Upper lobe of right lung (tissue), 1 donor: ENCODE measurements at regions not wholly inside any gene's neighbourhood (a gene's known extent, or its start where the extent isn't known, plus 50 kb on each side); places are given as distances from the start of the nearest gene placed in this dataset.

Source experiments
- ATAC-seq: fragments of 200-7000 bp; cut with Tn5 transposase; one replicate; pipeline ENCODE4 v1.9.1; 2020; ENCODE audit warnings: mild to moderate bottlenecking, moderate library complexity
- DNase-seq: peaks from one replicate; pipeline ENCODE4 v3.0.0-alpha.2; 2020
- H3K27ac ChIP-seq: fragments of 200-600 bp; one replicate; pipeline ENCODE4 v1.8.0; 2022
- H3K27me3 ChIP-seq: fragments of 200-600 bp; one replicate; pipeline ENCODE4 v1.8.0; 2022; ENCODE audit warnings: mild to moderate bottlenecking
- H3K36me3 ChIP-seq: fragments of 200-600 bp; one replicate; pipeline ENCODE4 v1.8.0; 2022
- H3K4me1 ChIP-seq: fragments of 200-600 bp; one replicate; pipeline ENCODE4 v1.8.0; 2022
- H3K4me3 ChIP-seq: fragments of 200-600 bp; one replicate; pipeline ENCODE4 v1.8.0; 2022; ENCODE audit warnings: mild to moderate bottlenecking
- H3K9me3 ChIP-seq: fragments of 200-600 bp; one replicate; pipeline ENCODE4 v1.8.0; 2022
- CTCF ChIP-seq: fragments of 200-600 bp; IDR thresholded peaks from one replicate; pipeline ENCODE4 v1.8.0; 2022; ENCODE audit warnings: antibody characterized with exemption
- intact Hi-C: fragments of 100-400 bp; cut with DNase I; formaldehyde crosslinking; loops from one replicate; pipeline ENCODE4 v1.11.0; 2022
- donor health status: DM: no; HTN: yes; CAD: no; lungs with severe emphysema.

GRCh38 chr1:30376054-30376697 lies 347.2 kb downstream of the MATN1 start:
- ATAC-seq: no peak
- no peak for TF ChIP-seq CTCF
- Histone ChIP-seq H3K4me1 (peaks cover 6% of the 10 kb centered on the region), H3K27me3 (peaks cover 21% of the 10 kb centered on the region), H3K9me3 (no peaks in the 10 kb centered on the region), H3K36me3 (no peaks in the 10 kb centered on the region), H3K27ac (no peak overlapping the region), H3K4me3 (no peak overlapping the region)
- peak; percentile 41 for DNase-seq
- intact Hi-C loops: loop anchor here (10.0 kb wide), 1 partner anchor 1131 kb away; no protein-coding TSS in a partner anchor

GRCh38 chr1:30375156-30375555 lies 348.2 kb downstream of the MATN1 start:
- Histone ChIP-seq H3K36me3 (no peaks in the 10 kb centered on the region), H3K4me1 (peaks cover 4% of the 10 kb centered on the region), H3K4me3 (no peak overlapping the region), H3K27me3 (peaks cover 25% of the 10 kb centered on the region), H3K27ac (no peak overlapping the region), H3K9me3 (no peaks in the 10 kb centered on the region)
- ATAC-seq (no peak), DNase-seq (peak; percentile 36)
- TF ChIP-seq CTCF: no peak
- intact Hi-C loops: loop anchor here (10.0 kb wide), 1 partner anchor 1130 kb away; no protein-coding TSS in a partner anchor

GRCh38 chr1:30374400-30375070 lies 348.9 kb downstream of the MATN1 start:
- ATAC-seq (no peak), DNase-seq (peak; percentile 47)
- no peak overlapping the region for H3K4me3 ChIP-seq
- H3K27ac ChIP-seq: no peak overlapping the region
- intact Hi-C loops: loop anchor here (10.0 kb wide), 1 partner anchor 1130 kb away; no protein-coding TSS in a partner anchor
- no peaks in the 10 kb centered on the region for H3K9me3 ChIP-seq
- H3K27me3 ChIP-seq: peaks cover 25% of the 10 kb centered on the region
- no peaks in the 10 kb centered on the region for H3K4me1 ChIP-seq
- no peaks in the 10 kb centered on the region for H3K36me3 ChIP-seq
- TF ChIP-seq CTCF: no peak

- peaks cover 25% of the 10 kb centered on the region for H3K27me3 ChIP-seq
- H3K36me3 ChIP-seq: no peaks in the 10 kb centered on the region
- no peak overlapping the region for H3K27ac ChIP-seq
- no peaks in the 10 kb centered on the region for H3K9me3 ChIP-seq
- TF ChIP-seq CTCF: no peak
- H3K4me3 ChIP-seq: no peak overlapping the region
- ATAC-seq: no peak
- H3K4me1 ChIP-seq: no peaks in the 10 kb centered on the region
- DNase-seq: peak; percentile 47
- intact Hi-C loops: loop anchor here (10.0 kb wide), 1 partner anchor 1129 kb away; no protein-coding TSS in a partner anchor
Measured at GRCh38 chr1:30373471-30374399, 349.6 kb downstream of the MATN1 start.

GRCh38 chr1:30372792-30373433 lies 350.5 kb downstream of the MATN1 start:
- no peaks in the 10 kb centered on the region for H3K4me1 ChIP-seq
- H3K27me3 ChIP-seq: peaks cover 20% of the 10 kb centered on the region
- H3K36me3 ChIP-seq: no peaks in the 10 kb centered on the region
- DNase-seq (no peak), ATAC-seq (no peak)
- TF ChIP-seq CTCF: no peak
- H3K4me3 ChIP-seq: no peak overlapping the region
- H3K9me3 ChIP-seq: no peaks in the 10 kb centered on the region
- no peak overlapping the region for H3K27ac ChIP-seq
- intact Hi-C loops: loop anchor here (10.0 kb wide), 1 partner anchor 1128 kb away; no protein-coding TSS in a partner anchor
